NCI-H2227 (cell line): ENCODE measurements at regions not wholly inside any gene's neighbourhood (a gene's known extent, or its start where the extent isn't known, plus 50 kb on each side); places are given as distances from the start of the nearest gene placed in this dataset.
"Not testable (repeated sequence)": the region's sequence is repeated elsewhere in the genome, so short reads cannot be mapped to it uniquely, and the experiment has no call there.

Source experiments
- DNase-seq: peaks from one replicate; lab custom pipeline; 2025; ENCODE audit not compliant: unreplicated experiment; lab: John Stamatoyannopoulos, UW

- DNase-seq, result no peak
These were observed 425.1 kb upstream of the NECTIN3 start for GRCh38 chr3:110646496-110646895.

- DNase-seq, result no peak
These were observed 424.0 kb upstream of the NECTIN3 start for GRCh38 chr3:110647586-110647985.

- no peak for DNase-seq
These were observed 420.9 kb upstream of the NECTIN3 start for GRCh38 chr3:110650741-110651140.

- no peak for DNase-seq
These were observed 416.6 kb upstream of the NECTIN3 start for GRCh38 chr3:110654843-110655502.

- DNase-seq, result no peak
These were observed 415.1 kb upstream of the NECTIN3 start for GRCh38 chr3:110656394-110657025.

GRCh38 chr3:110664148-110664547, 407.5 kb upstream of the NECTIN3 start:
- DNase-seq, result no peak

GRCh38 chr3:110666495-110666894, 405.1 kb upstream of the NECTIN3 start:
- no peak for DNase-seq

GRCh38 chr3:110667216-110667615, 404.4 kb upstream of the NECTIN3 start:
- DNase-seq, result no peak

GRCh38 chr3:110670407-110670806, 401.2 kb upstream of the NECTIN3 start:
- DNase-seq, result no peak

GRCh38 chr3:110677506-110677905, 394.1 kb upstream of the NECTIN3 start:
- DNase-seq, result no peak

GRCh38 chr3:110679285-110679684, 392.3 kb upstream of the NECTIN3 start:
- no peak for DNase-seq

GRCh38 chr3:110680450-110680849, 391.2 kb upstream of the NECTIN3 start:
- no peak for DNase-seq

- no peak for DNase-seq
These were observed 387.1 kb upstream of the NECTIN3 start for GRCh38 chr3:110684466-110684865.

GRCh38 chr3:110685630-110686029, 386.0 kb upstream of the NECTIN3 start:
- no peak for DNase-seq

- no peak for DNase-seq
These were observed 384.9 kb upstream of the NECTIN3 start for GRCh38 chr3:110686701-110687100.

- no peak for DNase-seq
These were observed 384.5 kb upstream of the NECTIN3 start for GRCh38 chr3:110687138-110687537.

GRCh38 chr3:110697961-110698360, 373.7 kb upstream of the NECTIN3 start:
- DNase-seq, result no peak

GRCh38 chr3:110704332-110704731, 367.3 kb upstream of the NECTIN3 start:
- not testable (repeated sequence) for DNase-seq

GRCh38 chr3:110708156-110708555, 363.5 kb upstream of the NECTIN3 start:
- DNase-seq, result no peak

- DNase-seq, result no peak
These were observed 361.5 kb upstream of the NECTIN3 start for GRCh38 chr3:110710156-110710555.

- DNase-seq, result no peak
These were observed 361.0 kb upstream of the NECTIN3 start for GRCh38 chr3:110710603-110711002.

- no peak for DNase-seq
These were observed 360.3 kb upstream of the NECTIN3 start for GRCh38 chr3:110711130-110711832.
